DMS79 (cell line): ENCODE measurements at regions not wholly inside any gene's neighbourhood (a gene's known extent, or its start where the extent isn't known, plus 50 kb on each side); places are given as distances from the start of the nearest gene placed in this dataset.
A peak's percentile ranks its signal among the peaks of the same experiment; 100 is the strongest.
"Not testable (repeated sequence)": the region's sequence is repeated elsewhere in the genome, so short reads cannot be mapped to it uniquely, and the experiment has no call there.

Experiments used
- DNase-seq: peaks from one replicate; lab custom pipeline; 2025; lab: John Stamatoyannopoulos, UW

- DNase-seq: not testable (repeated sequence)
These were observed 173.9 kb downstream of the TJP1 start for GRCh38 chr15:29648415-29648814.

- no peak for DNase-seq
These were observed 176.4 kb downstream of the TJP1 start for GRCh38 chr15:29645841-29646240.

GRCh38 chr15:29644361-29644760, 177.9 kb downstream of the TJP1 start:
- not testable (repeated sequence) for DNase-seq

- DNase-seq: no peak
These were observed 183.5 kb downstream of the TJP1 start for GRCh38 chr15:29638781-29639180.

GRCh38 chr15:29638011-29638410, 184.3 kb downstream of the TJP1 start:
- no peak for DNase-seq

- no peak for DNase-seq
These were observed 184.7 kb downstream of the TJP1 start for GRCh38 chr15:29637555-29637954.

- no peak for DNase-seq
These were observed 185.3 kb downstream of the TJP1 start for GRCh38 chr15:29636921-29637320.

GRCh38 chr15:29636140-29636539, 186.1 kb downstream of the TJP1 start:
- DNase-seq: no peak

- no peak for DNase-seq
These were observed 186.7 kb downstream of the TJP1 start for GRCh38 chr15:29635513-29636098.

GRCh38 chr15:29633971-29634370, 188.3 kb downstream of the TJP1 start:
- DNase-seq: no peak

- DNase-seq: no peak
These were observed 189.4 kb downstream of the TJP1 start for GRCh38 chr15:29632671-29633406.

- peak; percentile 40 for DNase-seq
These were observed 190.9 kb downstream of the TJP1 start for GRCh38 chr15:29631076-29632070.

GRCh38 chr15:29624271-29624670, 198.0 kb downstream of the TJP1 start:
- DNase-seq: no peak

GRCh38 chr15:29623116-29623639, 199.1 kb downstream of the TJP1 start:
- no peak for DNase-seq

- no peak for DNase-seq
These were observed 199.6 kb downstream of the TJP1 start for GRCh38 chr15:29622637-29623036.

GRCh38 chr15:29621616-29622015, 200.7 kb downstream of the TJP1 start:
- DNase-seq: no peak

GRCh38 chr15:29618586-29618985, 203.7 kb downstream of the TJP1 start:
- no peak for DNase-seq

- no peak for DNase-seq
These were observed 205.8 kb downstream of the TJP1 start for GRCh38 chr15:29616512-29616911.

GRCh38 chr15:29615791-29616190, 206.5 kb downstream of the TJP1 start:
- no peak for DNase-seq

GRCh38 chr15:29613951-29614382, 208.3 kb downstream of the TJP1 start:
- DNase-seq: no peak

- no peak for DNase-seq
These were observed 209.6 kb downstream of the TJP1 start for GRCh38 chr15:29612701-29613100.

GRCh38 chr15:29612096-29612495, 210.2 kb downstream of the TJP1 start:
- no peak for DNase-seq
